ENCODE measurements at regions not wholly inside any gene's neighbourhood (a gene's known extent, or its start where the extent isn't known, plus 50 kb on each side); places are given as distances from the start of the nearest gene placed in this dataset.

DNA sequence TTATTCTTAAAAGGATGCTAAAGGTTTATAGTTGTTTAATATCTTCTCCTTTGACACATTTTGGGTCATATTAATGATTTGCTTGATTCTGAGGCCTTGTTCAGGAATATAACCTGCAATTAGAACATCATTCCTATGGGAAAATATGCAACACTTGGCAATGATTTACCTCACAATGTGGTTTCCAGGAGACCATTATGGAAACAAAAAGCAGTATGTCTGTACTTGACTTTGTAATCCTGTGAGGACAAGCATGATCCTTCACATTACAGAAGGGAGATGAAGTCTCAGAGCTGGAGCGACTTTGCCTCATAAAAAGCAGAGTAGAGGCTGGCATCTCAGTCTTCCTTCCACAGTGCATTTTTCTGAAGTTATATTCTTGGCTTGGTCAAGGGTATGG is 57.0 kb upstream of the CDCA7L start:
- no peak for DNase-seq (ENCODE audit: low spot score)

DNA sequence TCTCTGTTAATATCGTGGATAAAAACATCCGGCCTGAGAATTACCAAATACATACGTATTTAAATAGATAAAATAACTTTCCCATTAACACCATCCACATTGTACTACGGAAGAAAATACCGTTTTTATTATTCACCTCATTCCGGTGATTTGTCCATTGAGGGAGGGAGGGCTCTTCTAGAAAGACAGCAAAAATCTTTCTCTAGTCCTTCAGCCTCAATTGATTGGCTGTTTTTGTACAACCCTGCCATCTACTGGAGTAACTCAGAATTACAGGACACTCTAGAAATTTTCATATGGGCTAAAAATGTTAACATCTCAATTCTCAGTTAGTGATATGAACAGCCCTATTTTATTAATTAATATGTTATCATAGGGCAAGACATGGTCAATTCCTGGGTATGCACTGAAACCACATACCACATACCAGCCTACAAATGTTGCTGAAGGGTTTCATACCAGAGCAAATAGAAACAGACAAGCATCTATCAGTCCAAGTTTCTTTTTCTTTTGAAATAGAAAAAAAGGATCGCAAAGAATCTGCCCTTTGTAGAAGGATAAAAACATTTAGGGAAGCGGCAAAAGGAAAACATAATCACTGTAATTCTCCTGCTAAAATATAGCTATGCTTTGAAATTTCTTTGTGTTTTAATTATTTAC is 55.8 kb upstream of the CDCA7L start:
- DNase-seq (ENCODE audit: low spot score), result peak; percentile 70

DNA sequence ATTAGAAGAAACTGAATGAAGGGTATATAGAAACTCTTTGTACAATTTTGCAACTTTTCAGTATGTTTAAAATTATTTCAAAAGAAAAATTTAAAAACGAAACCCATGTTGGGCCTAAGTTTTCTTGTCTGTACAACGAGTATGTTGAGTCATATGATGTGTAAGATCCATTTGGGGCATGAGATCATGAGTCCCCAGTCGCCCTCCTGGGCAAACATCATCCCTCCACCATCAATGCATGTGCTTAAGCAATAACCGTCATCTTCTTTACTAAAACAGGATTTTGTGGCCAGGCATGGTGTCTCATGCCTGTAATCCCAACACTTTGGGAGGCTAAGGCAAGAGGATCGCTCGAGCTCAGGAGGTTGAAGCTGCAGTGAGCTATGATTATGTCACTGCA is 54.2 kb upstream of the CDCA7L start:
- no peak for DNase-seq (ENCODE audit: low spot score)

DNA sequence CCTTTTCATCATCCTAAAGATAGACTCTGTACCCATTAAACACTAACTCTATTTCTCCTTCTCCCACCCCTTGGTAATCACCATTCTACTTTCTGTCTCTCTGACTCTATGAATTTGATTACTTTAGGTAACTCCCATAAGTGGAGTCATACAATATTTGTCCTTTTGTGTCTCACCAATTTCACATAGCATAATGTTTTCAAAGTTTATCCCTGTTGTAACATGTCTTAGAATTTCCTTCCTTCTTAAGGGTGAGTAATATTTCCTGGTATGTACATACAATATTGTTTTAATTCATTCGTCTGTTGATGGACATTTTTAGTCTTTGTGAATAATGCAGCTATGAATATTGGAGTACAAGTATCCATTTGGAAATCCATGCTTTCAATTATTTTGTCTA is 50.9 kb upstream of the CDCA7L start:
- no peak for DNase-seq (ENCODE audit: low spot score)
